ENCODE measurements at regions not wholly inside any gene's neighbourhood (a gene's known extent, or its start where the extent isn't known, plus 50 kb on each side); places are given as distances from the start of the nearest gene placed in this dataset.

- no peak for DNase-seq (ENCODE audit: low read depth in 1 of 2, low spot score in 1 of 2)
Measured at GRCh38 chr1:98427664-98428063, 233.9 kb upstream of the SNX7 start.

GRCh38 chr1:98426092-98426491 is 235.4 kb upstream of the SNX7 start:
- no peak for DNase-seq (ENCODE audit: low read depth in 1 of 2, low spot score in 1 of 2)

GRCh38 chr1:98422816-98423215 is 238.7 kb upstream of the SNX7 start:
- no peak for DNase-seq (ENCODE audit: low read depth in 1 of 2, low spot score in 1 of 2)

GRCh38 chr1:98421085-98421435 is 240.5 kb upstream of the SNX7 start:
- DNase-seq (ENCODE audit: low read depth in 1 of 2, low spot score in 1 of 2), result no peak

- DNase-seq (ENCODE audit: low read depth in 1 of 2, low spot score in 1 of 2), result no peak
Measured at GRCh38 chr1:98420376-98421084, 241.0 kb upstream of the SNX7 start.

- DNase-seq (ENCODE audit: low read depth in 1 of 2, low spot score in 1 of 2), result no peak
Measured at GRCh38 chr1:98417820-98418219, 243.7 kb upstream of the SNX7 start.

GRCh38 chr1:98410082-98410481 is 251.4 kb upstream of the SNX7 start:
- DNase-seq (ENCODE audit: low read depth in 1 of 2, low spot score in 1 of 2), result no peak

- DNase-seq (ENCODE audit: low read depth in 1 of 2, low spot score in 1 of 2), result no peak
Measured at GRCh38 chr1:98406352-98407088, 255.0 kb upstream of the SNX7 start.

- no peak for DNase-seq (ENCODE audit: low read depth in 1 of 2, low spot score in 1 of 2)
Measured at GRCh38 chr1:98405581-98406074, 255.9 kb upstream of the SNX7 start.

- no peak for DNase-seq (ENCODE audit: low read depth in 1 of 2, low spot score in 1 of 2)
Measured at GRCh38 chr1:98404866-98405265, 256.7 kb upstream of the SNX7 start.

GRCh38 chr1:98403963-98404480 is 257.5 kb upstream of the SNX7 start:
- no peak for DNase-seq (ENCODE audit: low read depth in 1 of 2, low spot score in 1 of 2)

- no peak for DNase-seq (ENCODE audit: low read depth in 1 of 2, low spot score in 1 of 2)
Measured at GRCh38 chr1:98402860-98403259, 258.7 kb upstream of the SNX7 start.

- no peak for DNase-seq (ENCODE audit: low read depth in 1 of 2, low spot score in 1 of 2)
Measured at GRCh38 chr1:98400446-98400845, 261.1 kb upstream of the SNX7 start.

- no peak for DNase-seq (ENCODE audit: low read depth in 1 of 2, low spot score in 1 of 2)
Measured at GRCh38 chr1:98399218-98399617, 262.3 kb upstream of the SNX7 start.

- no peak for DNase-seq (ENCODE audit: low read depth in 1 of 2, low spot score in 1 of 2)
Measured at GRCh38 chr1:98398649-98399048, 262.9 kb upstream of the SNX7 start.

- no peak for DNase-seq (ENCODE audit: low read depth in 1 of 2, low spot score in 1 of 2)
Measured at GRCh38 chr1:98398092-98398491, 263.4 kb upstream of the SNX7 start.

- DNase-seq (ENCODE audit: low read depth in 1 of 2, low spot score in 1 of 2), result no peak
Measured at GRCh38 chr1:98393719-98394118, 267.8 kb upstream of the SNX7 start.

- no peak for DNase-seq (ENCODE audit: low read depth in 1 of 2, low spot score in 1 of 2)
Measured at GRCh38 chr1:98391175-98391574, 270.3 kb upstream of the SNX7 start.

GRCh38 chr1:98389809-98390208 is 271.7 kb upstream of the SNX7 start:
- no peak for DNase-seq (ENCODE audit: low read depth in 1 of 2, low spot score in 1 of 2)

GRCh38 chr1:98388441-98388840 is 273.1 kb upstream of the SNX7 start:
- no peak for DNase-seq (ENCODE audit: low read depth in 1 of 2, low spot score in 1 of 2)

- no peak for DNase-seq (ENCODE audit: low read depth in 1 of 2, low spot score in 1 of 2)
Measured at GRCh38 chr1:98387701-98388100, 273.8 kb upstream of the SNX7 start.

GRCh38 chr1:98386675-98387440 is 274.7 kb upstream of the SNX7 start:
- no peak for DNase-seq (ENCODE audit: low read depth in 1 of 2, low spot score in 1 of 2)
